A673 (cell line): ENCODE measurements at regions not wholly inside any gene's neighbourhood (a gene's known extent, or its start where the extent isn't known, plus 50 kb on each side); places are given as distances from the start of the nearest gene placed in this dataset.
"Not testable (repeated sequence)": the region's sequence is repeated elsewhere in the genome, so short reads cannot be mapped to it uniquely, and the experiment has no call there.

ENCODE experiments used
- BruUV-seq: library from RNA; stranded (reverse); fragments of 400-500 nt; replicated peaks from 2 replicates; lab custom pipeline; 2021; lab: Mats Ljungman, UMichigan
- CTCF ChIA-PET: fragments of 300-600 bp; sonication (Branson Sonifier 250); formaldehyde crosslinking; loops from one replicate; lab custom pipeline; 2022; ENCODE audit warnings: antibody characterized with exemption; lab: Charles Lee
- POLR2A ChIA-PET: fragments of 300-600 bp; sonication (Branson Sonifier 250); formaldehyde crosslinking; loops from one replicate; lab custom pipeline; 2022; ENCODE audit warnings: antibody characterized with exemption; ENCODE audit not compliant: low non-redundant PET; lab: Charles Lee
- DNase-seq: peaks from one replicate; pipeline ENCODE4 v3.0.0-alpha.2; 2015; ENCODE audit warnings: low spot score
- H3K27ac ChIP-seq: fragments of 200-600 bp; sonication (generic); 2 replicates; pipeline ENCODE4 v1.5.1; 2016; ENCODE audit warnings: mixed run types, low read depth, mild to moderate bottlenecking, mixed read lengths, antibody characterized with exemption, low read length; ENCODE audit not compliant: poor library complexity, severe bottlenecking
- H3K27me3 ChIP-seq: fragments of 200-600 bp; sonication (generic); replicated peaks from 2 replicates; pipeline ENCODE4 v1.6.1; 2017; ENCODE audit warnings: mixed run types, low read depth, mild to moderate bottlenecking, mixed read lengths, antibody characterized with exemption, low read length; ENCODE audit not compliant: insufficient read depth, poor library complexity
- H3K36me3 ChIP-seq: fragments of 200-600 bp; sonication (generic); 2 replicates; pipeline ENCODE4 v1.6.1; 2016; ENCODE audit warnings: mixed run types, mild to moderate bottlenecking, mixed read lengths, antibody characterized with exemption, low read length; ENCODE audit not compliant: insufficient read depth, poor library complexity, severe bottlenecking
- H3K4me1 ChIP-seq: fragments of 200-600 bp; sonication (generic); 2 replicates; pipeline ENCODE4 v1.6.1; 2017; ENCODE audit warnings: mixed run types, mild to moderate bottlenecking, mixed read lengths, antibody characterized with exemption, low read length; ENCODE audit not compliant: insufficient read depth, poor library complexity, severe bottlenecking
- H3K4me3 ChIP-seq: fragments of 200-600 bp; sonication (generic); 2 replicates; pipeline ENCODE4 v1.5.1; 2016; ENCODE audit warnings: low read depth, mixed run types, mild to moderate bottlenecking, mixed read lengths, low read length; ENCODE audit not compliant: poor library complexity, severe bottlenecking
- H3K9me3 ChIP-seq: fragments of 200-600 bp; sonication (generic); 2 replicates; pipeline ENCODE4 v1.6.1; 2016; ENCODE audit warnings: mixed run types, low read depth, mild to moderate bottlenecking, mixed read lengths, antibody characterized with exemption, low read length; ENCODE audit not compliant: poor library complexity, severe bottlenecking
- EZH2 ChIP-seq: fragments of 200-600 bp; sonication (generic); IDR thresholded peaks from 2 replicates; pipeline ENCODE4 v1.6.1; 2017; ENCODE audit warnings: borderline replicate concordance, low read depth, mild to moderate bottlenecking, mixed read lengths, antibody characterized with exemption, low read length; ENCODE audit not compliant: poor library complexity, severe bottlenecking
- intact Hi-C: fragments of 100-400 bp; cut with micrococcal nuclease; formaldehyde crosslinking; loops from one replicate; pipeline ENCODE4 v1.10.0; 2022; ENCODE audit not compliant: unreplicated experiment
- TF ChIP-seq, protein P1 (sequence below): fragments of 300-800, 200-600 bp; sonication (generic); conservative IDR thresholded peaks from 2 replicates; pipeline ENCODE4 v1.5.1; 2017; ENCODE audit warnings: low read depth, mild to moderate bottlenecking, antibody characterized with exemption, low read length, moderate library complexity, mixed read lengths

DNA sequence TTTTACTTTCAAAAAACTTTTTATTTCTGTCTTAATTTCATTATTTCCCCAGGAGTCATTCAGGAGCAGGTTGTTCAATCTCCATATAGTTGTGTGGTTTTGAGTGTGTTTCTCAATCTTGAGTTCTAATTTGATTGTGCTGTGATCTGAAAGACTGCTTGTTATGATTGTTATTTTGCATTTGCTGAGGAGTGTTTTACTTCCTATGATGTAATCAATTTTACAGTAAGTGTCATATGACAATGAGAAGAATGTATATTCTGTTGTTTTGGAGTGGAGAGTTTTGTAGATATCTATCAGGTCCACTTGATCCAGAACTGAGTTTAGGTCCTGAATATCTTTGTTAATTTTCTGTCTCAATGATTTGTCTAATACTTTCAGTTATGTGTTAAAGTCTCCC, 706.9 kb upstream of the CTNND2 start:
- CTCF ChIA-PET, result no interaction called here
- POLR2A ChIA-PET, result no interaction called here

DNA sequence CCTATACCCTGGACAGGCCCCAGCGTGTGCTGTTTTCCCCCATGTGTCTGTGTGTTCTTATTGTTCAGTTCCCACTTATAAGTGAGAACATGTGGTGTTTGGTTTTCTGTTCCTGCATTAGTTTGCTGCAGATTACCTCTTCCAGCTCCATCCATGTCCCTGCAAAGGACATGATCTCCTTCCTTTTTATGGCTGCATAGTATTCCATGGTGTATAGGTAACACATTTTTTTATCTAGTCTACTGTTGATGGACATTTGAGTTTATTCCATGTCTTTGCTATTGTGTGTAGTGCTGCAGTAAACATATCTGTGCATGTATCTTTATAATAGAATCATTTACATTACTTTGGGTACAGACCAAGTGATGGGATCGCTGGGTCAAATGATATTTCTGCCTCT, 703.6 kb upstream of the CTNND2 start:
- CTCF ChIA-PET, POLR2A ChIA-PET, intact Hi-C loops: not testable (repeated sequence)

More for the DNA sequence above, 706.9 kb upstream of the CTNND2 start:
- no TSS peak for BruUV-seq
- intact Hi-C loops, result no loop called here
- Histone ChIP-seq H3K27ac (no peak overlapping the region), H3K36me3 (no peaks in the 10 kb centered on the region), H3K9me3 (peaks cover 44% of the 10 kb centered on the region), H3K4me1 (no peaks in the 10 kb centered on the region), H3K4me3 (no peak overlapping the region), H3K27me3 (no peaks in the 10 kb centered on the region)
- no peak for TF ChIP-seq EZH2
- TF ChIP-seq, protein P1, sequence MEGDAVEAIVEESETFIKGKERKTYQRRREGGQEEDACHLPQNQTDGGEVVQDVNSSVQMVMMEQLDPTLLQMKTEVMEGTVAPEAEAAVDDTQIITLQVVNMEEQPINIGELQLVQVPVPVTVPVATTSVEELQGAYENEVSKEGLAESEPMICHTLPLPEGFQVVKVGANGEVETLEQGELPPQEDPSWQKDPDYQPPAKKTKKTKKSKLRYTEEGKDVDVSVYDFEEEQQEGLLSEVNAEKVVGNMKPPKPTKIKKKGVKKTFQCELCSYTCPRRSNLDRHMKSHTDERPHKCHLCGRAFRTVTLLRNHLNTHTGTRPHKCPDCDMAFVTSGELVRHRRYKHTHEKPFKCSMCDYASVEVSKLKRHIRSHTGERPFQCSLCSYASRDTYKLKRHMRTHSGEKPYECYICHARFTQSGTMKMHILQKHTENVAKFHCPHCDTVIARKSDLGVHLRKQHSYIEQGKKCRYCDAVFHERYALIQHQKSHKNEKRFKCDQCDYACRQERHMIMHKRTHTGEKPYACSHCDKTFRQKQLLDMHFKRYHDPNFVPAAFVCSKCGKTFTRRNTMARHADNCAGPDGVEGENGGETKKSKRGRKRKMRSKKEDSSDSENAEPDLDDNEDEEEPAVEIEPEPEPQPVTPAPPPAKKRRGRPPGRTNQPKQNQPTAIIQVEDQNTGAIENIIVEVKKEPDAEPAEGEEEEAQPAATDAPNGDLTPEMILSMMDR, result no peak
- no peak for DNase-seq

DNA sequence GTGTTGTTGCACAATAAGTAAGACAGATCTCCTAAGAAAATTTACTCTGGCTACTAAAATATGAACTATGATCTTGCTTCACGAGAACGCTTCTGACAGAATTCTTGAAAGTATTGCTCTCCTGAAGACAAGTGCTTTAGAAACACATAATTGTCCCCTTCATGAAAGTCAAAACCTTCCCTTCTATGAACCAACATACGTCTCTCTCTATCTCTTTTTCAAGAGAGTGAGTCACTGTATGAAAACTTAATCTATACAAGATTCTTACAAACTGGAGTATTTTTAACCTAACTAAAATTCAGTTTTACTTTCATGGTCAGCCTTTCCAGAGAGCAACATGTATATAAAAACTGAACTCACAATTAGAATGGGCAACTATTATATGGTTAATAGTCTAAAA, 688.0 kb upstream of the CTNND2 start:
- no peak for DNase-seq
- no peak overlapping the region for H3K4me3 ChIP-seq
- ChIA-PET POLR2A (no interaction called here), CTCF (no interaction called here)
- H3K27me3 ChIP-seq, result no peaks in the 10 kb centered on the region
- no peaks in the 10 kb centered on the region for H3K4me1 ChIP-seq
- TF ChIP-seq, protein P1, result no peak
- TF ChIP-seq EZH2, result no peak
- H3K9me3 ChIP-seq, result peaks cover 29% of the 10 kb centered on the region
- H3K36me3 ChIP-seq, result no peaks in the 10 kb centered on the region
- H3K27ac ChIP-seq, result no peak overlapping the region
- no TSS peak for BruUV-seq
- intact Hi-C loops, result no loop called here

More for the DNA sequence above, 703.6 kb upstream of the CTNND2 start:
- not testable (repeated sequence) for H3K27ac ChIP-seq, H3K27me3 ChIP-seq, BruUV-seq, DNase-seq, H3K4me3 ChIP-seq, H3K4me1 ChIP-seq, H3K36me3 ChIP-seq
- peaks cover 44% of the 10 kb centered on the region for H3K9me3 ChIP-seq

DNA sequence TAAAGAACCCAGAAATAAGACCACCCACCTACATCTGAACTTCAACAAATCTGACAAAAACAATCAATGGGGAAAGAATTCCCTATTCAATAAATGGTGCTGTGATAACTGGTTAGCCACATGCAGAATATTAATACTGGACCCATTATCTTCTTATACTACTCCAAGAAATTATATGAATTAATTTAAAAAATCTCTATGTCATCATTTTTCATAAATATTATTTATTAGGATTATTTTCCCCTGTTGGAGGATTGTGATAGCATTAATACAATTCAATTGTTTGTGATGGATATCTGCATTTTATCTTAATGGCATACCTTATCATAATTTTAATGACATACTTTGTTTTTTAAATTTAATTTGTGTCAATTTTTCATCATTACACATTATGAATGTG, 682.2 kb upstream of the CTNND2 start:
- CTCF ChIA-PET, result no interaction called here
- Histone ChIP-seq H3K27ac (no peak overlapping the region), H3K4me1 (no peaks in the 10 kb centered on the region), H3K36me3 (no peaks in the 10 kb centered on the region), H3K9me3 (peaks cover 29% of the 10 kb centered on the region), H3K27me3 (no peaks in the 10 kb centered on the region), H3K4me3 (no peak overlapping the region)
- intact Hi-C loops, result no loop called here
- no TSS peak for BruUV-seq
- no peak for DNase-seq
- POLR2A ChIA-PET, result no interaction called here
- no peak for TF ChIP-seq EZH2
- TF ChIP-seq, protein P1, result no peak

DNA sequence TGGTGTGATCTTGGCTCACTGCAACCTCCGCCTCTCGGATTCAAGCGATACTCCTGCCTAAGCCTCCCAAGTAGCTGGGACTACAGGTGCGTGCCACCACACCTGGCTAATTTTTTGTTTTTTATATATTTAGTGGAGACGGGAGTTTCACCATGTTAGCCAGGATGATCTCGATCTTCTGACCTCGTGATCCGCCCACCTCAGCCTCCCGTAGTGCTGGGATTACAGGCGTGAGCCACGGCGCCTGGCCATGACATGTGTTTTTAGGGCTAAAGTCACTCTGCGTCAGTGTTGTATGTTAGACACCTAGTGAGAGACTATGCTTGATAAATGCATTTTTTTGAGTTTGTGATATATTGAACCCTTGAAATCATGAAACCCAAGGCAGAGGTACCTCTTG, 674.6 kb upstream of the CTNND2 start:
- H3K4me3 ChIP-seq, DNase-seq, H3K27ac ChIP-seq, BruUV-seq, intact Hi-C loops, POLR2A ChIA-PET, H3K36me3 ChIP-seq, H3K4me1 ChIP-seq, H3K27me3 ChIP-seq, CTCF ChIA-PET: not testable (repeated sequence)
- H3K9me3 ChIP-seq, result peaks cover 26% of the 10 kb centered on the region

DNA sequence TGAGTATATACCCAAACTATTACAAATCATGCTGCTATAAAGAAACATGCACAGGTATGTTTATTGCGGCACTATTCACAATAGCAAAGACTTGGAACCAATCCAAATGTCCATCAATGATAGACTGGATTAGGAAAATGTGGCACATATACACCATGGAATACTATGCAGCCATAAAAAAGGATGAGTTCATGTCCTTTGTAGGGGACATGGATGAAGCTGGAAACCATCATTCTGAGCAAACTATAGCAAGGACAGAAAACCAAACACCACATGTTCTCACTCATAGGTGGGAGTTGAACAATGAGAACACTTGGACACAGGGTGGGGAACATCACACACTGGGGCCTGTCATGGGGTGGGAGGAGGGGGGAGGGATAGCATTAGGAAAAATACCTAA, 672.7 kb upstream of the CTNND2 start:
- POLR2A ChIA-PET, CTCF ChIA-PET, BruUV-seq, H3K36me3 ChIP-seq, DNase-seq, H3K27ac ChIP-seq, H3K27me3 ChIP-seq, H3K4me3 ChIP-seq, intact Hi-C loops, H3K4me1 ChIP-seq: not testable (repeated sequence)
- H3K9me3 ChIP-seq, result peaks cover 34% of the 10 kb centered on the region
